Activated T-helper 17 cell treated with anti-CD3 and anti-CD28 coated beads, Interleukin-2, amount 50 U/mL, for 72 hours (primary cell): ENCODE measurements at regions not wholly inside any gene's neighbourhood (a gene's known extent, or its start where the extent isn't known, plus 50 kb on each side); places are given as distances from the start of the nearest gene placed in this dataset.
"Not testable (repeated sequence)": the region's sequence is repeated elsewhere in the genome, so short reads cannot be mapped to it uniquely, and the experiment has no call there.

Source experiments
- ATAC-seq: fragments of 150-1000 bp; cut with Tn5 transposase; replicated peaks from 2 replicates; pipeline ENCODE4 v1.10.0; 2021; ENCODE audit warnings: mild to moderate bottlenecking, moderate library complexity
- H3K27ac Mint-ChIP-seq: one replicate; pipeline ENCODE4 v1.8.0; 2022; ENCODE audit warnings: mixed read lengths
- H3K27me3 Mint-ChIP-seq: one replicate; pipeline ENCODE4 v1.8.0; 2022; ENCODE audit warnings: mixed read lengths
- H3K36me3 Mint-ChIP-seq: one replicate; pipeline ENCODE4 v1.8.0; 2022; ENCODE audit warnings: low read depth, mild to moderate bottlenecking, mixed read lengths
- H3K4me1 Mint-ChIP-seq: one replicate; pipeline ENCODE4 v1.8.0; 2022; ENCODE audit warnings: mixed read lengths
- H3K4me3 Mint-ChIP-seq: one replicate; pipeline ENCODE4 v1.8.0; 2022; ENCODE audit warnings: mild to moderate bottlenecking, mixed read lengths
- H3K9me3 Mint-ChIP-seq: one replicate; pipeline ENCODE4 v1.8.0; 2022; ENCODE audit warnings: mixed read lengths

DNA sequence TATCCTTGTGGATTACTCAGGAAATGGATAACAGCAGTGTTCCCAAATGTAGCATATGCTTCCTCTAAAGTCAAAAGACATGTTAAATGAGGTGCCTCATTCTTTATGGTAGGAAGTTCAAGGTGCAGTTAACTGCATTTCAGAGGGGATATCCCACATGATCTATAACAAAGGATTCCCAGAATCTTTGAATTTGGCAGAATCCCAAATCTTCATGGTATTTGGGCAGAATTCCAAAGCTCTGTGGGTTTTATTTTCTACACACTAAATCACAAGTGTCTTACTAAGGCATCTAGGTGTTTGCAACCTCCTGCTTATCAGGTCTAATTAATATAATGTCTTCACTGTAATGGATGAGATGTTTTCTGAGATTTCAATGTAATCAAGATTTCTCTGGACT, 364.3 kb upstream of the MAN1A1 start:
- no peaks in the 10 kb centered on the region for H3K4me1 Mint-ChIP-seq
- H3K36me3 Mint-ChIP-seq: no peaks in the 10 kb centered on the region
- H3K9me3 Mint-ChIP-seq: no peaks in the 10 kb centered on the region
- no peaks in the 10 kb centered on the region for H3K27me3 Mint-ChIP-seq
- no peak overlapping the region for H3K27ac Mint-ChIP-seq
- H3K4me3 Mint-ChIP-seq: no peak overlapping the region
- ATAC-seq: no peak

DNA sequence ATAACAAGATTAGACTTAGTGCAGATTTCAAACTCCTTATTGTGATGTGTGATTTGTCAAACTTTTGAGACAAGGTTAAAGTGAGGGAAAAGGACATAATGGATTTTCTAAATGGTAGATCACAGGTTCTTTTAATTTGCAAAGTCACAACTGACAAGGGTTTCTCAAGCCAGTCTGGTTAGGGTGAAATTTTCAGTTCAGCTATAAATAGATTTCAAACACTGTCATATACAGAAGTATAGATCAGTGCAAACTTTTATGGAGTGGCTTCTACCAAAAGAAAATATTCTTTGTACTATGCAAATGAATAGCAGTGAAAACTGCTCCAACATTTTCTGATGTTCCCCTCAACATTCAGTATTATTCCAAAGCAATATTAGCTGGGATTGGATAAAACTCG, 337.1 kb upstream of the MAN1A1 start:
- Mint-ChIP-seq H3K36me3 (no peaks in the 10 kb centered on the region), H3K27me3 (no peaks in the 10 kb centered on the region), H3K9me3 (peaks cover 3% of the 10 kb centered on the region), H3K4me3 (no peak overlapping the region), H3K27ac (no peak overlapping the region), H3K4me1 (no peaks in the 10 kb centered on the region)
- ATAC-seq: no peak

DNA sequence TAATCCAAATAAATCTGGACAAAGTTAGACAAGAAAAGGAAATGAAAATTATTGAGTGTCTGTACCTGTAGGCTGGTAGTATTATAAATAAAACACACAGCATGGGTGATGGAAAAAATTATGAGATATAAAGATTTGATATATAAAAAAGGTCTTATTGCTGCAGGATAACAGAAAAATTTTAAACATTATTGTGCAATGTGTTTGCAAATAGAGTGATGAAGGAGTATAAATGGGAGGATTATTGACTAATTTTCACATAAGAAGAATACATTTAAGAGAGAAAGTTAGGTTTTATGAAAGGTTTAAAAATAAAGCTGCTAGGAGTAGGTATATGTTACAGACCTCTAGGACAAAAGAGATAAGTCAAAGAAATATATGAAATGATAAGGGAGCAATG, 336.7 kb upstream of the MAN1A1 start:
- no peaks in the 10 kb centered on the region for H3K27me3 Mint-ChIP-seq
- ATAC-seq: no peak
- peaks cover 3% of the 10 kb centered on the region for H3K9me3 Mint-ChIP-seq
- H3K4me3 Mint-ChIP-seq: no peak overlapping the region
- H3K4me1 Mint-ChIP-seq: no peaks in the 10 kb centered on the region
- no peaks in the 10 kb centered on the region for H3K36me3 Mint-ChIP-seq
- H3K27ac Mint-ChIP-seq: no peak overlapping the region

DNA sequence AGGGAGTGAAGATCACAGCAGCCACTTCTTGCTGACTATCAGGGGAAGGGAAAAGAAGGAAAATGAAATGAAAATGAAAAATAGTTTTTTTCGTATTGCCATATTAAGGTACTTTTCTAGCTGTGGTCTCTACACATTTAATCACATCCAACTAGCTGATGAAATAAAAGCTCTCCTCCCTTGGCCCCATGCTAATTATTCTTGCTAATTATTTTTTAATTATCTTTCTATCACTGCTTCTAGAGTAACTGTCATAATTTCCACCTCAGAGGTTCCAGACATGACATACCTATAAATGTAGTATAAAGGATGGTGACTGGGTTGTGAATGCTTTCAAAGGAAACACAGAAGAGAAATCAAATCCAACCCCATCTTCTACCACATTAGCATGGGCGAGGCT, 334.1 kb upstream of the MAN1A1 start:
- ATAC-seq: no peak
- H3K27me3 Mint-ChIP-seq: no peaks in the 10 kb centered on the region
- no peak overlapping the region for H3K27ac Mint-ChIP-seq
- H3K4me3 Mint-ChIP-seq: no peak overlapping the region
- no peaks in the 10 kb centered on the region for H3K4me1 Mint-ChIP-seq
- H3K36me3 Mint-ChIP-seq: no peaks in the 10 kb centered on the region
- H3K9me3 Mint-ChIP-seq: no peaks in the 10 kb centered on the region

DNA sequence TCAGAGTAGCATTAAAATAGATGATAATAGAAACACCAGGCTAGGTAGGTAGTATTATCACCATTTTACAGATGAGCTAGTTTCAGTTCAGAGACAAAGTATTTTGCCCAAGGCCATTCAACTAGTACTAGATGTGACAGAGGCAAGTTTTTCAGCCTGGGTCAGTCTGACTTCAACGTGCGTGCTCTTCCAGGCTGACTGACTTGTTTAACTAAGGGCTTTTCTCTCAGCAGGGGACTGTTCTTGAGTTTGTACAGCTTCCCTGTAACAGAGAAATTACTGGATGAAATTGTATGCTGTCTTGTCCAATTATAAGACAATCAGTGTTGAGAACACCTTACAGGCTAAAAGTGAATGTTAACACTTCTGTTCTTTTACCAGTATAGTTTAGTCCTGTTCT, 333.5 kb upstream of the MAN1A1 start:
- Mint-ChIP-seq H3K4me1 (no peaks in the 10 kb centered on the region), H3K4me3 (no peak overlapping the region), H3K27ac (no peak overlapping the region), H3K36me3 (no peaks in the 10 kb centered on the region), H3K9me3 (no peaks in the 10 kb centered on the region), H3K27me3 (no peaks in the 10 kb centered on the region)
- ATAC-seq: no peak

DNA sequence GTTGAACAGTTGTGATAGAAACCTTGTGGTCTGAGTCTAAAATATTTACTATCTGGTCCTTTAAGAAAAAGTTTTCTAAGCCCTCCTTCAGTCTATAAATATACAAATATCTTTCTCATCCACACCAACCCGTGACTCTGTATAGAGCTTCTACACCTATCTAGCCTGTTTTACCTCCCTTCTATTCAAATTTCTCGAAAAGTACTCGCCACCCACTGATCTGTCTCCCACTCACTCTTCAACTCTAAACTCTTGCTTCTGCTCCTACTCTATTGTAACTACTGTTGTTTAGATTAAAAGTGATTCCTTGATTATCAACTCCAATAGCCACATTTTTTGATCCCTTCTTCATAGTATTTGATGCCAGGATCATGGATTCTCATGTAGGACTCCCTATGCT, 329.4 kb upstream of the MAN1A1 start:
- ATAC-seq: no peak
- no peaks in the 10 kb centered on the region for H3K36me3 Mint-ChIP-seq
- H3K4me1 Mint-ChIP-seq: no peaks in the 10 kb centered on the region
- peaks cover 3% of the 10 kb centered on the region for H3K27me3 Mint-ChIP-seq
- H3K9me3 Mint-ChIP-seq: no peaks in the 10 kb centered on the region
- no peak overlapping the region for H3K4me3 Mint-ChIP-seq
- H3K27ac Mint-ChIP-seq: no peak overlapping the region

DNA sequence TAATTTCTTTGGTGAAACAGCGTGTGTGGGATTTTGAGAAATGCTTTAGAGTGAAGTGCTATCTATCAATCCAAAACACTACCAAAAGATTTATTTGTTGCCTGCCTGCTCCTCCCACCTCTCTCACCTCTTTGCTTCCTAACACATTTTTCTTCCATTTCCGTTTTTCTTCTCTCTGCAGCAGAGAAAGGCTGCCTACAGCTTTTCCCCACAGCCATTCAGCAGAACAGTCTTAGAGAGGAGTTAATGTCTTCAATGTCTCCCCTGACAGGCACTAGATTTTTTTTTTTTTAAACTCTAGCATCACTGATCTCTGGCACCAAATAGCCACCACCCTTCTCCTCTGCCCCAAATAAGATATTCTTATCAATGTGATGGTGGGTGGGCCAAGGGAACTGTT, 327.8 kb upstream of the MAN1A1 start:
- Mint-ChIP-seq H3K9me3 (no peaks in the 10 kb centered on the region), H3K27ac (no peak overlapping the region), H3K36me3 (no peaks in the 10 kb centered on the region), H3K4me3 (no peak overlapping the region), H3K4me1 (no peaks in the 10 kb centered on the region), H3K27me3 (peaks cover 3% of the 10 kb centered on the region)
- ATAC-seq: no peak

DNA sequence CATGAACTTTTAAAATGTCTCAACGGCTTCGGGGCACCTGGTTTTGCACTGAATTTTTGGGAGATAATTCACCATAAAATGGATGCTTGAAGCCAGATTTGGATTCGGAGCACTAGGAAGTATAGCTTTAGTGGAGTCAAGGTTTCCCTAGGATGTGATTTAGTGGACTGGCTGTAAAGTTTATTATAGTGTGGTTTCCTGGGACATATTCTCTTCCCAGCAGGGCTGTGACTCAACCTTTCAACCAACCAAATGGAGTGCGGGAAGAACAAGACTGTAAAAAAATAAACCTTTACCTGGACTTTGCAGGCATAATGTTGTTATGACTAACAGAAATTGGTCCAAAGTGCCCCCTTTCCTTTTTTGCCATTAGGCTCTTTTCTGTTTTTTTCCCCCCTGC, 327.4 kb upstream of the MAN1A1 start:
- H3K27ac Mint-ChIP-seq: no peak overlapping the region
- H3K27me3 Mint-ChIP-seq: peaks cover 3% of the 10 kb centered on the region
- ATAC-seq: no peak
- no peak overlapping the region for H3K4me3 Mint-ChIP-seq
- no peaks in the 10 kb centered on the region for H3K9me3 Mint-ChIP-seq
- H3K4me1 Mint-ChIP-seq: no peaks in the 10 kb centered on the region
- H3K36me3 Mint-ChIP-seq: no peaks in the 10 kb centered on the region

DNA sequence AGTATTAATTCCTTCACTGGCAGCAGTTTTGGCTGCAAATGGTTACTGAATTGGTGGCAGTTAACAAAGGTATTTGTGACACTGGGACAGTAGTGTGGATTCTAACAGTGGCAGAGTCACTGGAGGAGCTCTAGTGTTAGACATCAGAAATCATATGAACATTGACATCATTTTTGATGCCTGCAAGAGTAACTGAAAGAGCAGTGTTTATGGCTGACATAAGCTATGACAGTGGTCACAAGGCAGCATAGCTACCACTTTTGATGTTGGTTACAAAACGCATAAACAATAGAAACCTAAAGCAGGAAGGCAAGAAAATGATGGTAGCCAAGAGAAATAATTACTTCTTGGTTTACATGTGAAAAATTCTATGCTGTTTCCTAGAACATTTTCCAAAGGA, 326.7 kb upstream of the MAN1A1 start:
- no peaks in the 10 kb centered on the region for H3K9me3 Mint-ChIP-seq
- no peaks in the 10 kb centered on the region for H3K36me3 Mint-ChIP-seq
- peaks cover 3% of the 10 kb centered on the region for H3K27me3 Mint-ChIP-seq
- H3K4me1 Mint-ChIP-seq: no peaks in the 10 kb centered on the region
- H3K27ac Mint-ChIP-seq: no peak overlapping the region
- no peak overlapping the region for H3K4me3 Mint-ChIP-seq
- no peak for ATAC-seq

DNA sequence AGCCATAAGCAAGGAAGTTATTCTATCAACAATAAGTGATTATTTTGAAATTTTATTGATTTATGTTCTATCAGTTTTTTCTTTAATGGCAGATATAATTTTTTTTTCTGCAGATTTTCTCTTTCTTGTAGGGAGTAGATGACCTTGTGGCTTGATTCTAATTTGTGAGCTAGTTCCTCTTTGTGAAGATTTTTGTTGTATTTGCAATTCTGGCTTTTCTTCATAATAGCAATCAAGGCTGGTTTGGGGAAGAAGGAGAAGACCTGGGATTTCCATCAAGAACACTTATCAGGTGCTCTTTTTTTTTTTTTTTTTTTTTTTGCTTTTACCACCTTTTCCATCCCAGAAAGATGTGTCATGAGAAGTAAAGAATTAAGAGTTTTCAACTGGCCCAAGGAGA, 324.2 kb upstream of the MAN1A1 start:
- Mint-ChIP-seq H3K27me3 (peaks cover 3% of the 10 kb centered on the region), H3K4me3 (no peak overlapping the region), H3K36me3 (no peaks in the 10 kb centered on the region), H3K27ac (no peak overlapping the region), H3K9me3 (no peaks in the 10 kb centered on the region), H3K4me1 (no peaks in the 10 kb centered on the region)
- no peak for ATAC-seq

DNA sequence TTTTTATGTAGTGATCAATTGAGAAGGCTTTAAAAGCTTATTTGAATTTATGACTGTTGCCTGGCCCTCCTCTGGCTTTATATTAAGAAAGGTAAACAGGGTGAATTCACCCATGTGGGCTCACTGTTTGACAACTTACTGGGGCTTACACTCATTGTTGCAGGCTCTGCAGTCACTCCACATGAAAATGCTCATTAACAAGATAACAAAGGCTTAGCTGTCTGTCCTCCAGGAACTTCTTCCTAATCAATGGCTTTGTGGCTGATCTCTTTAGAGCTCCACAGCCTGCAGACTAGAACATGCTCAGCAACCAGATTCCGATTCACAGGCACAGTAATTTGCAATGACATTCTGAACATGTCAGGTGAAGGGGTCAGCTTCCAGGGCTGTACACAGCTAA, 323.2 kb upstream of the MAN1A1 start:
- peaks cover 3% of the 10 kb centered on the region for H3K27me3 Mint-ChIP-seq
- H3K9me3 Mint-ChIP-seq: no peaks in the 10 kb centered on the region
- H3K36me3 Mint-ChIP-seq: no peaks in the 10 kb centered on the region
- no peak for ATAC-seq
- no peak overlapping the region for H3K27ac Mint-ChIP-seq
- no peak overlapping the region for H3K4me3 Mint-ChIP-seq
- no peaks in the 10 kb centered on the region for H3K4me1 Mint-ChIP-seq

DNA sequence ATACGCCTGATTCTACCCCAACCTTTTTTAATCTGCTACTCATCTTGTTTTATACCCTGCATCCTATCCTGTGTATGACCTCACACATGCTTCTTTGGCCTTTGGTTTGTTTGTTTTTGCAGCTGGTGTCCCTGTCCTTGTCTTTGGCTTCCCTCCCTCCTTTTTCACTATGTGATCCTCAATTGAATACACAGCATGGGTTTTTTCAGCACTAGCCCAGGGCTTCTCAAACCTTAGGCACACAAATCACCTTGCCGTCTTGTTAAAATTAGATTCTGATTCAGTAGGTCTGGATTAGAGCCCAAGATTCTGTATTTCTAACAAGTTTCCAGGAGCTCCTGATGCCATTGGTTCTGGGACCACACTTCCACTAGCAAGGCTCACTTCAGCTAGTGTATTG, 321.5 kb upstream of the MAN1A1 start:
- no peaks in the 10 kb centered on the region for H3K36me3 Mint-ChIP-seq
- H3K27ac Mint-ChIP-seq: no peak overlapping the region
- no peaks in the 10 kb centered on the region for H3K9me3 Mint-ChIP-seq
- H3K4me3 Mint-ChIP-seq: no peak overlapping the region
- H3K27me3 Mint-ChIP-seq: peaks cover 3% of the 10 kb centered on the region
- no peaks in the 10 kb centered on the region for H3K4me1 Mint-ChIP-seq
- no peak for ATAC-seq

DNA sequence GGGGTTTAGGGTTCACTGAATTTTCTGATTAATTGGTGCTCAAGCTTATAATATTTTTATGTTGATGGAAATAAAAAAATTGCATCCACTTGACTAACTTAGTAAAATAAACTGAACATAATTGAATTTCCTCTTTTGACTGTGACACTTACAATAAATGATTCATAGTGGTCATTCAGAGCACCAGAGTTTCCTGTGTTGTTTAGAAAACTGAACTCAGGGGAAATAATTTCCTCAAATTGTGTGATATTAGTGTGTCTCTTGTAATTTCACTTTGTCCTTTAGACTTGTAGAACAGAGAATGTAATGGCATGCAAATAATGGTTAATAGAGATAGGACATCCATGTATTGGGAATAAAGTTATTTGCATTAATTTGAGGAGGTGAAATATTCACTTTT, 319.7 kb upstream of the MAN1A1 start:
- no peaks in the 10 kb centered on the region for H3K4me1 Mint-ChIP-seq
- no peak for ATAC-seq
- H3K36me3 Mint-ChIP-seq: no peaks in the 10 kb centered on the region
- no peaks in the 10 kb centered on the region for H3K9me3 Mint-ChIP-seq
- H3K4me3 Mint-ChIP-seq: no peak overlapping the region
- no peaks in the 10 kb centered on the region for H3K27me3 Mint-ChIP-seq
- no peak overlapping the region for H3K27ac Mint-ChIP-seq

DNA sequence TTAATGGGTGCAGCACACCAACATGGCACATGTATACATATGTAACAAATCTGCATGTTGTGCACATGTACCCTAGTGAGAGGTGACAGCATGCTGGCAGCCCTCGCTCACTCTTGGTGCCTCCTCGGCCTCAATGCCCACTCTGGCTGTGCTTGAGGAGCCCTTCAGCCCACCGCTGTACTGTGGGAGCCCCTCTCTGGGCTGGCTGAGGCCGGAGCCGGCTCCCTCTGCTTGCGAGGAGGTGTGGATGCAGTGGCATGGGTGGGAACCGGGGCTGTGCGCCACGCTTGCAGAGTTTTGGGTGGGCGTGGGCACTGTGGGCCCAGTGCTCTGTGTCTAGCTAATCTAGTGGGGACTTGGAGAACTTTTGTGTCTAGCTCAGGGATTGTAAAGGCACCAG, 315.9 kb upstream of the MAN1A1 start:
- H3K27me3 Mint-ChIP-seq, H3K4me3 Mint-ChIP-seq, H3K27ac Mint-ChIP-seq, H3K9me3 Mint-ChIP-seq, ATAC-seq, H3K36me3 Mint-ChIP-seq, H3K4me1 Mint-ChIP-seq: not testable (repeated sequence)

DNA sequence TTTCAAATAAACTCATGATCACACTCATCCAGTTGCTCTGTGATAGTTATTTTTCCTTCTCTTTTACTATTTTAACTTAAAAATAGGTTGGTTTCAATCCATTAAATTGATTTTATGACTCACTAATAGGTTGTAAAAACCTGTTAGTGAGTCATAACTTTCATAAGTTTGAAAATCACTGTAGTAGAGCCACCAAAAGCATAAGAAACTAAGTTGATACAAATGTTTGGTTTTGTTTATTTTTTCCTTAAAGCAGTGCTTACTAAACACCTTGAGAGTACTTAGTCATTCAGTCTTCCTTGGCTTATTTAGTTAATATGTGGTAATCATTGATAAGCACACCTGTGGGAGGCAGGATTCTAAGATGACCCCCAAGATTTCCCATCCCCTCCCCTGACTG, 312.1 kb upstream of the MAN1A1 start:
- H3K9me3 Mint-ChIP-seq: no peaks in the 10 kb centered on the region
- H3K27ac Mint-ChIP-seq: no peak overlapping the region
- H3K27me3 Mint-ChIP-seq: no peaks in the 10 kb centered on the region
- ATAC-seq: no peak
- no peaks in the 10 kb centered on the region for H3K36me3 Mint-ChIP-seq
- H3K4me3 Mint-ChIP-seq: no peak overlapping the region
- H3K4me1 Mint-ChIP-seq: no peaks in the 10 kb centered on the region

DNA sequence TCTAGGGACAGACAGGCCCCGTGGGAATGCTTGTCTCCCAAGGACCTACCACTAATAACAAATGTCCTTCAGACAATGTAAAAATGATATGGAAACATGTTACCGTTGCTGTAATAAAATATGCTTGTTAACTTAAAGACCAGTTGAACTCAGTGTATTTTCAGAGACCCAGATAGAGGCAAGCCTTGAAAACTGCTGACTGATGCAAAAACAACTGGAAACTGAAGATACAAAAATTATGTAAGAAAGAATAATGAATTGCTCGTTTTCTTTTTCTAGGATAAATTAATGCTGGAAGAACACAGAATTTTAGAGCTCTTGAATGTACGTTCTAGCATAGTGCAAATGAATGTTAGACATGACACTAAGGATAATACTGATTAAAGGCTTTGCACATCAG, 311.5 kb upstream of the MAN1A1 start:
- Mint-ChIP-seq H3K4me3 (no peak overlapping the region), H3K4me1 (no peaks in the 10 kb centered on the region), H3K9me3 (no peaks in the 10 kb centered on the region), H3K27ac (no peak overlapping the region), H3K27me3 (no peaks in the 10 kb centered on the region), H3K36me3 (no peaks in the 10 kb centered on the region)
- ATAC-seq: no peak
